HG03575 (cell line): ENCODE measurements at regions not wholly inside any gene's neighbourhood (a gene's known extent, or its start where the extent isn't known, plus 50 kb on each side); places are given as distances from the start of the nearest gene placed in this dataset.

Experiments
- ATAC-seq: cut with Tn5 transposase; IDR thresholded peaks from one replicate; pipeline ENCODE4 v1.9.1; 2021; ENCODE audit not compliant: unreplicated experiment, insufficient number of reproducible peaks, low FRiP score; ENCODE audit errors: extremely low read depth

DNA sequence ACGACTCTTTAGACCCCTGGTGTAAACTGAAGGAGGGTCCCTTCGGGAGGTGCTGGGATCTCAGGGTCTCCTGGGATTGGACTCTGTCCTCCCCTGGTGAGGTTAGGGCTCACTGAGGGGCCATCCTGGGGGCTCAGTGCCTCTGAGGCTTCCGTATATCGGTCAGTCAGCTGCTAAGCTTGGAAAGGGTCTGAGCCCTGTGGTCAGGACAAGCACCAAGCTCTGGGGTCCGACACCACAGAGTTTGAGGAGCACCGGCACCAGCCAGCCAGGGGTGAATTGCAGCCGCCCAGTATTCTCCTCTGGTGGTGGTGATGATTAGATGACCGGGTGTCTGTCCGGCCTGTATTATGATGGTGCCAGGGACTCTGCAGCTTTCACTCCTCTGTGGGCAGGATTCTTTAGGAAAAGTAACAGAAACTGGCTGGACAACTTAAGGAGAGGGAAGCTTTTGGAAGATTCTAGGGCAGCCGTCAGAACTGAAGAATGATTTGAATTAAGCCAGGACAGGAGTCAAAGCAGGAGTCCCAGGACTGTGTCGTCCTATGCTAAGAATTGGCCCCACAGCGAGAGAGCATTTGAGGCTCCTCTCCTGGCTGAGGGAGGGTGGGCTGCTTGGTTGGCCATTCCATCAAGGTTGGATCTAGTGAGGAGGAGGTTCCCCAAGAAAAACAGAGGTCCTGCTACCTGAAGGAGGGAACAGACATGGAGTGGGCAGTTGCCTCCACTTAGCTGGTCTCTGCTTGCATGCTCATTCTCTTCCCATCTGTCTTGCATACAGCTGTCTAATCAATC lies 158.6 kb upstream of the HS6ST1 start:
- ATAC-seq, result no peak

DNA sequence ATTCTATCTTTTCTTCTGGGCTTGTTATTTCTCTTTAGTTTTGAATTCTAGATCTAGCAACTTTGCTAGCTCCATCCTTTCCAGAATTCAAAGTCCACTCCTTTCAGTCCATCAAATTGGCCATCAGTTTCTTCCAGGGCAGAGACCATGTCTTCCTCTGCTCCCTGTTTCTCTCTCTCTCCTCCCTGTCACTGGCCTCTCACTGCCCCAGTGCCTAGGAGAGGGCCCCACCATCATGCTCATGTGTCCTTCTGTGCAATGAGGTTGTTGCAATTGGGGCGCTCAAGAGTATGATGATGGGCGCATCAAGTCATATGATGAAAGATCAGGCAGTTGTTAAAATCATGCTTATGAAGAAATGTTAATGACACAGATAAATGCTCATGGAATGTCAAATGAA lies 159.2 kb upstream of the HS6ST1 start:
- no peak for ATAC-seq

DNA sequence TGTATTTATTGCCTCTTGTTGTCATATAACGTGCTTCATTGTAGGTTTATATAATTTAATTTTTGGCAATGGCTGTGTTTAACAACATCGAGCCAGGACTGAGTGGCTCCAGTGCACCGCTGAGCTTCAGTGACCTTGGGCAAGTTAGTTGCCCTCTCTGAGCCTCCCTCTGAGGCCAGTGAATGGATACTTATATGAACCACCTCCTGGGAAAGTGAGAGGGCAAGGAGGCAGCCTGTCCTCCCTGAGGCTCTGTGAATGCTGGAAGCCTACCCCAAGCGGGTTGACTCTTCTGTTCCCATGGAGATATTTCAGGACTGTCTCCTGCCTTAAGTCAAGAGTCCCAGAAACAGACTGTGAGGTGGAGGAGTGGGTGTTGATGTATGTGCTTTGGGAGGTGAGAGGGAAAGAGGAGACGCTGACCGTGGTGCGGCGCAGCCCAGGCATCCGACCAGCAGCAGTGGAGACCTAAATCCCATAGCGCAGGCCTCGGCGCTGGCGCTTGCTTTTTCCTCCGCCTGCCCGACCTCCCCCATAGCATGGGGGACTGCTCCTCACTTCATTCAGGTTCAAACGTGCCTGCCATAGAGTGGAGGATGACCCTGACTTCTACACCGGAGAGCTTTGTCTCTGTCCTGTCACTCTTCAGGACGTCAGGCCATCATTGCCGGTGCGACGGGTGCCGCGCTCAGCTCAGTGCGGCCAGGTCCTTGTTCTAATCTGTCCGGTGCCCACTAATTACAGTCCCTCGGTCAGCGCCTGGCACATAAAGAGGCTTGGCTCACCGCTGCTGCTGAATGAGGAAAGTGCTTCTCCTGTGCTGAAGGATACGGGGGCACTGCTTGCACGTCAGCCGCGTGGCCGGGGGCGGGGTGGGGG lies 167.3 kb upstream of the HS6ST1 start:
- ATAC-seq, result no peak

DNA sequence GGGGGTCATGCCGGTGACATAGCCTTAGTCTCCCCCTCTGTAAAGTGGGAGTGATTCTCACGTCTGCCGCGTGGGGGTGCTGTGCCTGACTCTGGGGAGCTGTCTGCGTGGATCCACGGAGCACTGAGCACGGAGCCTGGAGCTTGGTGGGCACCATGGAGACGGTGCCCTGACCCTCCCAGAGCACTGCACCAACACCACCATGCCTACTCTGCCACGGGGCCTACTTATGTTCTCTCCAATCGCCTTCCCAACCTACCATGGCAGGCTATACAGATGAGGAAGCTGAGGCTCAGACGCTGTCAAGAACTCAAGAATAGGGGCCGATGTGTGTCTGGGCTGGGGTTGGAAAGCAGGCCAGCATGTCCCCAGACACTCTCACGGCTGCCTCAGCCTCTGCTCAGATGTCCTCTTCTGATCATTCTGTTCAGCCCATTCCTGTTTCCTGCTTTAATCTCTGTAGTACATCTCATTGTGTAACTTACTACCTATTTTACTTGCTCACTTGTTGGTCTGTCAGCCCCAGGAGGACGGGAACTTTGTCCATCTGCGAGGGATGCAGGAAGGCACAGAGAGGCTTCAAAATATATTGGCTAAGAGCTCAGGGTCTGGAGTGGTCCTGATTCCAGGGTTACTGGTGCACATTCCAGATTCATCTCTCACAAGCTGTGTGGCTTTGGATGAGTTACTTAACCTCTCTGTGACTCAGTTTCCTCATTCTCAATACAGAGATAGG lies 168.1 kb upstream of the HS6ST1 start:
- no peak for ATAC-seq

DNA sequence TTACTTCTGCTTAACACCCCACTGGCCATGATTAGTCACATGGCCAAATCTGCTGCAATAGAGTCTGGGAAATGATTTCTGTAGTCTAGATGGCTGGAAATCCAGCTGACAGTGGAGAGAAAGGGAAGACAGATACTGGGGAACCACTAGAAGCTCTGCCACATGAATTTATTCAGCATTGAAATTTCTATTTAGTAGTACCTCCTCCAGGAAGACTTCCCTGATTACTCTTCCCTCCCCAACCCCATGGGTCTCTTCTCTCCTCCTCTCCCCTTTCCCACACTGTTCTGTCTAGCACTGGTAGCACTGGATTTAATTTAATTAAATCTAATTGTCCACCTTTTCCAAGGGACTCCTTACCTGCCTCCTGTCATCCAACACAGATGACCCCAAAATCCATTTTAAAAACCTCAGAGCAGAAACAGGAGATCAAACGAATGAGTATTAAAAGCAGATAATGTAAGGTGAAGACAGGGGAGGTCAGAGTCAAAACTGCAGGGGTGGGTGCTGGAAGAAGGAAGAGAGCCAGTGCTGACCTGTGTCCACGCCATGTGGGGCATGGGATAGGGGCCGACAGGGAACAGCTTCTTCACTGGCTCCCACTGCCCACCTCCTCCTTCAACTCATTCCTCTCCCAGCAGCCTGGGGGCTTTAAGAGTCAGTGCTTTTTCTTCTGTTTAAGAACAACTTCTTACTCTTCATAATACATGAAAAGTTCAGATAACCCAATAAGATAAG lies 169.2 kb upstream of the HS6ST1 start:
- ATAC-seq, result no peak

DNA sequence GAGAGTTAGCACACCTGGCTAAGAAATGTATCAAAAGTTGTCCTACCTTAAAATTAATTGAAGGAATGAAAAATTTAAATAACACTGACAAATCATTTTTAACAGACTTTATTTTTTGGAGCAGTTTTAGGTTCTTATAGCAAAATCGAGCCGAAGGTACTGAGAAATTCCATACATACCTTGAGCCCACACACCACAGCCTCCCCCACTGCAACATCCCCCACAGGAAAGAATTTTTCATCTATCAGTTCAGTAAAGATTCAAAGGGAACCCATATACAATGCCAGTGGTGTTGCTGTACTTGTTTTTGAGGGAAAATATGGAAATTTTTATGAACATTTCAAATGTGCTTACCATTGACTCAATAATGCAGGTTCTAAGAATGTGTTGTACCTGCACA lies 169.8 kb upstream of the HS6ST1 start:
- ATAC-seq, result no peak

DNA sequence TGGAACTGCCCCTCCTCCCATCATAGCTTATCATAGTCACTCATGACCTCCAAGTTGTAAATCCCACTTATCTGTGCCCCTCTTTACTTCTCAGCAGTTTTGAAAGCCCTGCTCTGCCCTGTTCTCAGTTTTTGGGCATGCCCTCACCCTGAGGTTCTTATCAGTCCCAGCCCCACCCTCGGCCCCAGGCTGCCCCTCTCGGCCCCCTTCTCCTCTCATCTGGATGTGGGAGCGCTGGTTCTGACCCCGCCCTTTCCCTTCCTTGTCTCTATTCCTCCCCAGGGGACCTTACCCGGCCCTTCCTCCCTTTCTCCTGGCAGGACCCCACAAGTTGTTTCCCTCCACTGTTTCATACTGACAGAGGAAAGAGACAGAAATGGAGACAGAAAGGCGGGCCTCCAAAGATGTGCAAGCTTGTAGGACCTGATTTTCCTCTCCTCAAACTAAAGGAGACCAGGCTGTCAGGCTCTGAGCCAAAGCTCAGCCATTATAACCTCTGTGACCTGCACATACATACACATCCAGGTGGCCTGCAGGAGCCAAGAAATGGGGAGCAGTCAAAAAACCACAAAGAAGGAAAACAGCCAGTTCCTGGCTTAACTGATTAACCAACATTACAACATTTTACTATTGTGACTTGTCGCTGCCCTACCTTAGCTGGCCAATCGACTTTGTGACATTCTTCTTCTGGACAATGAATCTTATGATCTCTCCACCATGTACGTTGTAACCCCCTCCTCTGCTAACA lies 171.0 kb upstream of the HS6ST1 start:
- no peak for ATAC-seq

DNA sequence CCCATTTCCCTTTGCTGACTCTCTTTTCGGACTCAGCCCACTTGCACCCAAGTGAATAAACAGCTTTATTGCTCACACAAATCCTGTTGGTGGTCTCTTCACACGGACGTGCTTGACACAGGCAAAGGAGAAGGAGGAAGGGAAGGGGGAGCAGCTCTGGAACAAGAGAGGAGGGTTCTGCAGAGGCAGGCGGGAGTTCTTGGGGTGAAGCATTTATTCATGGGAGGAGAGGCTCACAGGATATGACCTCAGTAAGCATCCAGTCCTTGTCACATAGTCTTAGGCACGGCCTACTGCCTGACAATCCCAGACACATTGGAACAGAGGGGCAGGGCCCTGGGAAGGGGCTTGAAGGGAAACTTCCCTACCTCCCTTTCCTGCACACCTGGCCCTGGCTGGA lies 171.7 kb upstream of the HS6ST1 start:
- ATAC-seq, result no peak

DNA sequence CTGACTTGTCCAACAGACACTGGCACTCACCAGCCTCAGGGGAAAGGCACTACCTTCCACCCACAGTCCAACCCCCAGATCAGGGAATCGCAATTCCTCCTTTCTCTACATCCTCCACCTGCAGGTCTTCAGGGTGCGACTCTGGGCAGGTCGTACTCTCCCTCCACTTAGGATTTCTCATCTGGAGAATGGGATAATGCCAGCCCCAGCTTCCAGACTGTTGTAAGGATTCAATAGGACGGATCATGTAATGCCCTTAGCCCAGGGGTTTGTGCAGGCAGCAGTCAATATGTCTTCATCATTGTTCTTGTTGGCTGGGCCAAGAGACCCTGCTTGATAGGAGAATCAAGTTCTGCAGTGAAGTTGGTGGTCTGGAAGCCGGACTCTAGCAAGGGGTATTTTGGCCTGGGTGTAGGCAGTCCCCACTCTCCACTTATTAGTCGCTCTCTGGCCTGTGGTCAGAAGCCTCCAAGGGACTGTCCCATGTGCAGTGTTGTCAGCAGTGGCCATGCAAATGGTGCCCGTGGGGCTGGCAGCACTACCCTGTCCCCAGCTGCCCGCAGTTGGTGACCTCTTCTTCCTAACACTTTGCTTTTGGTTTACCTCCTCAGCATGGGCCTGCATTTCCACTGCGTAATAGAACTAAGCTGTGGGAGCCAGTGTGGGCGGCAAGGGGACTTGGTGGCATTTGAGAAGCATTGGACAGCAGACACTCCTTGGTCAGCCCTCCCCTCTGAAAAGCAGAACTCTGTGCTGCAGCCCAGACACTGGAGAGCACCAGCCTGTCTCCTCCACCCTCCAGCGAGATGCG lies 172.4 kb upstream of the HS6ST1 start:
- no peak for ATAC-seq

DNA sequence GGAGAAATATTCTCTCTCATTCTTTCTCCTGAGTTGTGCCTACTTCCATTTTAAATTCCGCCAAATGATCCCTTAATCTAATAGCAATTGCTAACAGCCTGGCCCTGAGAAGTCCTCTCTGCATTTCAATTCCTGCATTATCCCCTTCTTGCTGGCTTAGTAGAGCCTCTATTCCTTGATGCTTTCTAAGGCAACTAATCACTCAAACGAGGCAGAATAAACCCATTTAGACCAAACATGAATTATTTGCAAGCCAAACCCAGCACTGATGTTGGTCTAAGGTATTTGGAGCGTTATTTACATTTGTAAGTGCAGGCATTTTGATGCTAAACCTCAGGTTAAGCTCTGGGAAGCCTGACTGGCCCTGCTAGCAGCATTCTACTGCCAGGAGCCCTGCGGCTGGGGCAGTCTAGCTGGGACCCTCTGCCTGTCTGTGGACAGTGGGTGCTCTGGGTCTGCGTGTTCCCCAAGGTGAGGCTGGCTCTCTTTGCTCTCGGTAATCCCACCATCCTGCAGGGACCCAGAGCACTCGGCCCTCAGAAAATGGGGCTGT lies 173.1 kb upstream of the HS6ST1 start:
- ATAC-seq, result no peak

DNA sequence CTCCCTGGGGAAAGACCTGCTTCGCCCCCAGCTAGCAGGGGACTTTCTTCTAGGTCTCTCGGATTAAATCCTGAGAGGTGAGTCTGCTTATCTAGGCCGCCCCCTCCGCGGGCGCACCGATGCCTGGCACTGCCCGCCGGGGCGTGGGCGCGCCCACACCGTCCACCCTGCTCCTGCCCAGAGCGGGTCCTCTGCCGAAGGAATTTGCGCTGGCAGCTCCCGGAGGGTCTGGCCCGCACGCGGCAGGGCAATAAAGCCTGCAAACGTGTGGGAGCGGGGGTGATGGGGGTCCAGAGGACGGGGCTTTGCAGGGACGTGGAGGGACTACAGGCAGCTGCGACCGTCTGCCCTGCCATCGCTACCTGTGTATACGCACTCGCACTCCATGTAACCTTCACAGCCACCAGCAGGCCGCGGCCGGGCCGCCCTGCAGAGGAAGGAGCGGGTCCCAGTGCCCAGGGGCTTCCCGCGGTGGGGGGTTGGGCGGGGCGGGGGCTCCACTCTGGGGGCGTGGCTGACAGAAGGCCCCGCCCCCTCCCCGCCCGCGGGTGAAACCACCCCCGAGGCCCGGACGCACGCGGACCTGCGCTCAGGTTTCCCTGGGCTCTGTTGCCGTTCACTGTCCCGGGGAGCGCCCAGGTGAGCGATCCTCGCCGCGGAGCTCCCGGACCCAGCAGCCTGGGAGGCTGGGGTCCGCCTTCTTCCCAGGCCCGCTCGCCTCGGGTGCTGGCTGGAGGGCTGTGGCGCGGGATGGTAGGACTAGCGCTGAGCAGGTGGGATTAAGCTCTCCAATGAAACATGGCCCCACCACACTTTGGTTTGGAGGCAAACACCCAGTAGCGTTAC lies 174.5 kb upstream of the HS6ST1 start:
- ATAC-seq, result no peak

DNA sequence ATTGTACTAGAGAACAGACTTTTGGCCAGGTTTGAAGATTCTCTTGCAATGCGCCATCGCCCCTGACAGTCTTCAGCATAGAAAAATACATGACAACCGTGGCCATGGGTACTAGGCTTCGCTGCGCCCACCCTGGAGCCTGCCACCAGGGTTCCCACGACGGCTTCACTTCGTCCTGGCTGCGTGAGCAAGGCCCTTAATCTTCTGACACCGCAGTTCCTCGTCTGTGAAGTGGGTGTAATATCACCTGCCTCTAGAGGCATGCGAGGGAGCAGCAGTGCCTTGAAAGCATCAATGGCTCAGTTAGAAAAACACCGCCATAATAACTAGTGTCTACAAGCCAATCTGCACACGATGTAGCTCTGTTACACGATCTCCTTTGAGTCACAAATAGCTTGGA lies 175.2 kb upstream of the HS6ST1 start:
- ATAC-seq, result no peak

DNA sequence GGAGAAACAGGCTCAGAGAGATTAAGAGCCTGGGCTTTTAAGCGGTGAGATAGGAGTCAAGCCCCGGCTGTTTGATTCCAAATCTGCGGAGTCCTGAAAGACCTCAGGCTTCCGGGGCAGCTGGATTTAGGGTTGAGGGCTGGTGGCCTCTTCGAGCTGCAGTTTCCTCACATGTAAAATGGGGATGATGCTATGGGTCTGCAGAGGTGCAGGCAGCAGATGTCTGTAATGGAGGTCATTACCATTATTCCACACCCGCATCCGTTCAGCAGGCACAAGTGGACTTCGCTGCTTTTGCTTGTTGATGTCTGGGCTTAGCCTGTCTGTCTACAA lies 175.6 kb upstream of the HS6ST1 start:
- ATAC-seq, result no peak

DNA sequence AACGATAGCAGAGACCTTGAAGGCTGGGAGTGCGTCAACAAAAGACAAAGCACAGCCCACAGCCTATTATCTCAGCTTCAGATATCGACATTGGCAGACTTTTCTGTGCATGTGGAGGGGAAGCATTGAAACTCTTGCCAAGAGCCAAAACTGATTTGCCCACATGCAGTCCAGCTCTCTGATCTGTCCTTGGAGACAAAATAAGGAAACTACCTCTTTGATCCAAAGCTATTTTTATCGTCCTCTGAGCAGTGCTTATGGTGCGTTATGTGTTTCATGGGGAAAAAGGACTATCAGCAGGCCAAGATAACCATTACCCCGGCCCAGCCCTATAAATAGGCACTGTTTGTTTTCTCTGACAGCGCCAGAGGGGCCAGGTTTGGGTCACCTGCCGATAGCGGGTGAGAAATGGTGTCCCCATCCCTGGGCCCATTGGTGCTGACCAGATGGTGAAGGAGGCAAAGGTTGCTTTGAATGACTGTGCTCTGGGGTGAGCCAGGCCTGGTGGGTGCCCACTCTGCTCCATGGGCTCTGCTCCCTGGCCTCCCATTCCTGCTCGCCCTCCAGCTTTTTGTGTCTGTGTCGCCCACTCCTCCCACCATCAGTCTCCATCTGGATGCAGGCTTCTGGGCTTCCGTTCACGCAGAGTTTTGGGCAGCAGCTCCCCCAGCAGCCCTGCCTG lies 176.1 kb upstream of the HS6ST1 start:
- no peak for ATAC-seq

DNA sequence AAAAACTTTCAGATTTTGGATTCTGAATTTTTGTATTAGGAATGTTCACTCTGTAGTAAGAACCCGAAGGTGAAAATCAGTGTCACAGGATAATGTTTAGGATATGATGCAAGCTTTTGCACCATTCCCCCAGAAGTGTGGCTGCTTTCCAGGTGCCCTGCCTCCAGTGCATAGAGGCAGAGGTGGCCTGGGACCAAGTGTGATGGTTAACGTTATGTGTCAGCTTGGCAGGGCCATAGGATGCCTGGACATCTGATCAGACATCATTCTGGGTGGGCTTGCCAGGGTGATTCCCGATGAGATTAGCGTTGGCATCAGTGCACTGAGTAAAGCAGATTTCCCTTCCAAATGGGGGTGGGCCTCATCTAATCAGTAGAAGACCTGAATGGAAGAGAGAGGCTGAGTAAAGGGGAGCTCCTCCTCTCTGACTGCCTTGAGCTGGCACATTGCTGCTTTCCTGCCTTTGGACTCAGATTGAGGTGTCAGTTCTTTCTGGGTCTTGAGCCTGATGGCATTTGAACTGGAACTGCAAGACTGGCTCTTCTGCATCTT lies 177.4 kb upstream of the HS6ST1 start:
- no peak for ATAC-seq

DNA sequence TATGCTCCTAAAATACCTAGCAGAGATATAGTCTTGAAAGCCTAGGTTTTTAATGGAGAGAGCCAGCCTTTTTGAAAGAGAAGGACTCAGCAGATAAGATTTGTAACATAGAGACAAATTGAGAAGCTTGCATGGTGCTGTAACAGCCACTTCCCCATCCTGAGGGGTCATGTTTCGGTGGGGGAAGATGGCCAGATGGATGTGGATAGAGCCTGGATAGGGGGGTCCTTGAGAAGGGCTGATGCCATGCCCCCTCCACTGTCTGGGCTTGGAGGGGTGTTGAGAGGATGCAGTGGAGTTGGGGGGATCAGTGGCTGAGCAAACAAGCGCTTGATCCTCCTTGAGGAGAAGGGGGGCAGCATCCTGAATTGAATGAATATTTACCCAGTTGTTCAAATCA lies 178.0 kb upstream of the HS6ST1 start:
- ATAC-seq, result no peak
